DMS153 treated with DMSO at 0.1 percent for 48 hours (cell line): ENCODE measurements at regions not wholly inside any gene's neighbourhood (a gene's known extent, or its start where the extent isn't known, plus 50 kb on each side); places are given as distances from the start of the nearest gene placed in this dataset.

Source experiments
- DNase-seq: peaks from one replicate; lab custom pipeline; 2025; ENCODE audit not compliant: unreplicated experiment; lab: John Stamatoyannopoulos, UW

- DNase-seq = no peak
Measured at GRCh38 chr18:77977331-77977730, 727.7 kb downstream of the GALR1 start.

DNA sequence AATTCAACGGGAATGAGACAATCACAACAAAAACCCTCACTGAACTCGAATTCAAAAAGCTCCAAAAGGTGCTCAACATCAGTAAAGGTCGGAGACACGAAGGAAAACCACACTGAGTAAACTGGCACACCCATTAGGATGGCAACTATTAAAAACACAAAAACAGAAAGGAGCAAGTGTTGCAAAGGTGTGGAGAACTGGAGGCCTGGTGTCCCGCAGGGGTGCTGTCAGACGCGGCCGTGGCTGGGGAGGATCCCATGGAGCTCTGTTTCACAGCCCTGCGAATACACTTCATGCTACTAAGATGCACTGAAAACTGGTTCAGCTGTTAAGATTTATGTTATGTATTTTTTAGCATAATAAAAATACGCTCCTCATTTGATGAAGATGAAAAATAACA lies 730.6 kb downstream of the GALR1 start:
- DNase-seq = no peak

GRCh38 chr18:77981874-77982273 lies 732.2 kb downstream of the GALR1 start:
- no peak for DNase-seq

- DNase-seq = no peak
Measured at GRCh38 chr18:77983270-77983669, 733.6 kb downstream of the GALR1 start.

- no peak for DNase-seq
Measured at GRCh38 chr18:77984178-77984577, 734.5 kb downstream of the GALR1 start.

DNA sequence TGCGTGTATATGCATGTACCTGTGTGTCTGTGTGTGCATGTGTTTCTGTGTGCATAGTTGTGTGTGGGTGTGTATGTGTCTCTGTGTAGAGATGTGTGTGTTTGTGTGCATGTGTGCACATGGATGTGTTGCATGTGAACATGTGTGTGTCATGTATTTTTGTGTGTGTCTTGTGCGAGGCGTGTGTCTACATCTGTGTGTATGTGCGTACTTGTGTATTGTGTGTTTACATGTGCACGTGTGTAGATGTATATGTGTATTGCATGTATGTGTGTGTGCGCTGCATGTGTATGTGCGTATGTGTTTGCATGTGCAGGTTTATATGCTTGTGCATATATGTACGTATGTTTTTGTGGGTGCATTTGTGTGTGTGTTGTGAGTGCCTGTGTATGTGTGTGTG lies 735.2 kb downstream of the GALR1 start:
- DNase-seq = no peak

- DNase-seq = no peak
Measured at GRCh38 chr18:77985526-77986281, 736.1 kb downstream of the GALR1 start.

DNA sequence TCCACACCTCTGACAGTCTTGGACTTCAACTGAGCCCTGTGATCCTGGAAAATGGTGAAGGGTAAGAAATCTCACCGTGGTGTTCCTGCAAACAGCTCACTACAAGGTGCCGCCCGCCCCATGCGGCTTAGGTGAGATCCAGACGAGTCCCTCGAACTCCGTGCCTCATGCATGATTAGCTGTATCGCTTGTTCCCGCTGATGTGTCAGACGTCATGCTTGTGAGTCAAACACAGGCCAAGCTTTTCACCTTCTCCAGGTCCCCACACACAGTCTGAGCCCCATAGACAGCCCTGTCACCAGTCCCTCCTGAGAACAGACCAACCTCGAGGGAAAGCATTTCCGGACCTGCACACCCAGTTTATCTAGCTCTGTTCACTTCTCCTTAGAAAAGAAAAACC lies 740.5 kb downstream of the GALR1 start:
- DNase-seq = no peak

- DNase-seq = no peak
Measured at GRCh38 chr18:77990901-77991300, 741.3 kb downstream of the GALR1 start.

GRCh38 chr18:77992057-77992456 lies 742.4 kb downstream of the GALR1 start:
- no peak for DNase-seq

DNA sequence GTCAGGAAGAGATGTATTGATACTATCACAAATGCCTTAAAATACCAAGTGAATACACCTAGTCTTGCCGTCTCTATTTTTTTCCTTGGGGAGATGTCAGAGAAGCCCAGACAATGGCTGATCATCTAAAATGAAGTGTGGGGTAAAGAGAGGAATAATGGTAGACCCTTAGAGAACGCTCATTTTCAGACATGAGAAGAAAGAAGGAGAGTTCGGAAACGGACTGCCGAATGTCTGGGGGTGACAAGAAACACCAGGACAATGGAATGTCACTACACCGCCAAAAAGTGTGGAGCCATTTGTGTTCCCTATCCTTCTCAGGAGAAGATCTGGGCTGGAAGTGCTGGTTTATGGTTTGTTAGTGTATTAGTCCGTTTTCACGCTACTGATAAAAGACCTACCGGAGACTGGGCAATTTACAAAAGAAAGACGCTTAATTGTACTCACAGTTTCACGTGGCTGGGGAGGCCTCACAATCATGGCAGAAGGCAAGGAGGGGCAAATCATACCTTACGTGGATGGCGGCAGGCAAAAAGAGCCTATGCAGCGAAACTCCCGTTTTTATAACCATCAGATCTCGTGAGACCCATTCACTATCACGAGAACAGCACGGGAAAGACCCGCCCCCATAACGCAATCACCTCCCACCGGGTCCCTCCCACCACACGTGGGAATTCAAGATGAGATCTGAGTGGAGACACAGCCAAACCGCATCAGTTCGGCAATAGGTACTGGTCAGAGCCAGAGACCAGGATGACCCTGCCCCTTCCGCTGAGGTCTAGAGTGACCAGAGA lies 743.7 kb downstream of the GALR1 start:
- no peak for DNase-seq

DNA sequence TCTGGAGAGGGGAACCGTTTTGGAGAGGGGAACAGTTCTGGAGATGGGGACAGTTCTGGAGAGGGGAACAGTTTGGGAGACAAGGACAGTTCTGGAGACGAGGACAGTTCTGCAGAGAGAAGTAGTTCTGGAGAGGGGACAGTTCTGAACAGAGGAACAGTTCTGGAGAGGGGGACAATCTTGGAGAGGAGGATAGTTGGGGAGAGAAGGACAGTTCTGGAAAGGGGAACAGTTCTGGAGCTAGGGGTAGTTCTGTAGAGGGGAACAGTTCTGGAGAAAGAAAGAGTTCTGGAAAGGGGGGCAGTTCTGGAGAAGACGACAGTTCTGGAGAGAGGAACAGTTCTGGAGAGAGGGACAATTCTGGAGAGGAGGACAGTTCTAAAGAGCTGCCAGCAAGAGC lies 745.9 kb downstream of the GALR1 start:
- DNase-seq = no peak

DNA sequence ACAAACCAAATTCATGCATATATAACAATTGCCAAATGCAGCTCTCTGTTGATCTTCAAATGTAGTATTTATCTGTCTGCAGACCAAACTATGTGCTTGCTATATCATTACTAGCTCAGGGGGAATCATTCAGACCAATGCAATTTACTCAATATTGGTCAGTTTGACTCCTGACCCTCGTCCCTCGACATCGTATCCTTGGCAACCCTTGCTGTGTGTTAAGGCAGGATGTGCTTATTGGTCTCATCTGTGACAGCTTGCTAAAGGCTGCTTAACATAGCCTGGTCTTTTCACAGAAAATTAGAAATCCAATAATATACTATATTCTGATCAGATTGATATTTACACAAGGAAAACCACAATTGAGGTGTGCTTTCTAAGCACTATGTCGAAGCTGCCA lies 747.1 kb downstream of the GALR1 start:
- DNase-seq = no peak

- no peak for DNase-seq
Measured at GRCh38 chr18:78001811-78002210, 752.2 kb downstream of the GALR1 start.

DNA sequence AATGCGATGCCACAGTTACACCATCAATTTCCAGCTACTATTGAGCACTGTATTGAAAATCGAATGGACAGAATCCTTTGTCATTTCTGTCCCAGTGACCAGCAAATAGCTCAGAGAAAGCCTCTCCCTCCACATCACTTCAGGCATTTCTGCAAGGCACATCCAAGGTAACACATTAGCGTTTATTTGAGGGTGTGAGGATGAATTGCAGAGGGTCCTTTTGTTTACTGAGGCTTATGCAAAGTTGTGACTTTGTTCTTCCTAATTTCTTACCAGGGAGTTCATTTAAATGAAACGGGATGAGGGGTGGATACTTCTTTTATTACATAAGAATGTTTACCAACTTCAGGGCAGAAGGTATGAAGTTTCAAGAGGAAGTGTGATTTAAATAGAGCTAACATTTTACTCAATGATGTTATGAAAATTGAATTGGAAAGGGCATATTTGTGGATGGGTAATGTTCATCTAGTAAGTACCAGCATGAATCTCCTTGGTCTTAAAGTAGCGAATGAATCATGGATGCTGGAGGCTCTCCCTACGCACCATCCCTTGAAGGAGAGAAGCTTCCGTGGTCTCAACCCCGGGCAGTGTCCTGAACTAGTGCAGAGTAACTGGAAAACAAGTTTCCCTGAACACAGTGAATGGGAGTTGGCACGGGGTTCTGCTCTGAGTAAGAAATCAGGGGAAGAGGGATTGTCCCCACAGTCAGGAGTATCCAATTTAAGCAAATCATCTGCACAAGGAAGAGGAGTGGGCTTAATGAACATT lies 756.5 kb downstream of the GALR1 start:
- DNase-seq = no peak

GRCh38 chr18:78006774-78007260 lies 757.2 kb downstream of the GALR1 start:
- no peak for DNase-seq

GRCh38 chr18:78010363-78010762 lies 760.7 kb downstream of the GALR1 start:
- no peak for DNase-seq

DNA sequence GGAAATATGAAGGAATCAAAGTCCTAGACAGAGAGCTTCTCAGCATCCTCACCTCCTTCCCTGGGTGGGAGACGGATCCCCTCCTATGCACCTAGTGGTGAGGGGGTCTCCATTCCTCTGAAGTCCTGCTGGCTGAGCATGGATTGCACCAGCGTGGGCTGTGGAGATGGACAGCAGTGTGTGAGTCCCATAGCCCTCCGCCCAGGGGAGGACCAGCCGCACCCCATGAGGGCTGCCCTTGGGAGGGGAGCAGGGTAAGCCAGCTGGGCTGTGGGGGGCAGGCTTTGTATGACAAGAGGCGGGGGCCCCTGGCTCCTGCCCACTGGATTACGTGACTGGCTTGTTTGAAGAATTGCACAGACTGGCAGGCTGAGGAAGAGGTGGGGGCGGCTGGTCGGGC lies 768.2 kb downstream of the GALR1 start:
- no peak for DNase-seq

DNA sequence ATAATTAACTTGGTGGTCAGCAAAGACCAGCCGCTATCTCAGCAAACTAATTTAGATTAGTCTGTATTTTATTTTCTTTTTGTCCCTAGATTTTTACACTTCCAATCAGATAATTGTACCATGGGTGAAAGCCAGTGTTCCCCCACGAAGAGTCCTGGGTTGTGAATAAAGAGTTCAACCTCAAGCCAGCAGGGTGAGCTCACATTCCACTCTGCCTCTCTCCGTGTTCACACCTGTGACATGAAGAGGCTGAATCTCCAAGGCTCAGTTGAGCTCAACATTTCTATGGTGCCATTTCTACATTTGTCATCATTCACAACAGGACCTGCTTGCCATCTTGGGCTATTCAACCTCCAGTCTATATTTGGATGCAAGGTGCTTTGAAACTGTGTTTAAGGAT lies 771.5 kb downstream of the GALR1 start:
- DNase-seq = no peak

GRCh38 chr18:78031589-78031988 lies 781.9 kb downstream of the GALR1 start:
- DNase-seq = no peak

GRCh38 chr18:78031991-78032390 lies 782.3 kb downstream of the GALR1 start:
- no peak for DNase-seq

DNA sequence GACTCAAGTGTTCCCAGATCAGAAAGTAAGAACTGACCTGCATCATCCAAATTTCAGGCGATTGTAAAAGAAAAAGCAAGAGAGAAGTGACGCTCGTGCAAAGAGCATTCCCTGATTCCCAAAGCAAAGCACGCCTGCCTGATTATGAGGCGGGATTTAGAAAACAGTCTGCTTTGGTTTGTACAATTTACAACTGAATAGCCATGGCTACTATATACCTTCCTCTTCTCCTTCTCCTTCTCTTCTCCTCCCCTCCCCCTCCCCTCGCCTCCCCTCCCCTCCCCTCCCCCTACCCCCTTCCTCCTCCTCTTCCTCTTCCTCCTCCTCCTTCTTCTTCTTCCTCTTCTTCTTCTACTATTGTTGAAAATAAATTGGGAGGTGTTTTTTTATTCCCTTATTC lies 782.9 kb downstream of the GALR1 start:
- no peak for DNase-seq
